DOHH2 (cell line): ENCODE measurements at regions not wholly inside any gene's neighbourhood (a gene's known extent, or its start where the extent isn't known, plus 50 kb on each side); places are given as distances from the start of the nearest gene placed in this dataset.

ENCODE experiments used
- CTCF ChIP-seq: fragments of 200-600 bp; sonication (generic); IDR thresholded peaks from one replicate; pipeline ENCODE4 v1.5.1; 2014; ENCODE audit warnings: antibody characterized with exemption, mild to moderate bottlenecking, low read depth, low read length; ENCODE audit not compliant: poor library complexity, severe bottlenecking
- EZH2phosphoT487 ChIP-seq: fragments of 200-600 bp; sonication (generic); IDR thresholded peaks from 2 replicates; pipeline ENCODE4 v1.6.1; 2017; ENCODE audit warnings: borderline replicate concordance, mild to moderate bottlenecking, antibody characterized with exemption, low read length, moderate library complexity, mixed read lengths

GRCh38 chr2:16247326-16248122 lies 307.2 kb downstream of the MYCN start:
- no peak for TF ChIP-seq CTCF
- TF ChIP-seq EZH2phosphoT487: no peak
